ENCODE measurements at regions not wholly inside any gene's neighbourhood (a gene's known extent, or its start where the extent isn't known, plus 50 kb on each side); places are given as distances from the start of the nearest gene placed in this dataset.
A peak's percentile ranks its signal among the peaks of the same experiment; 100 is the strongest.

GRCh38 chr5:3660630-3661029 lies 65.0 kb downstream of the IRX1 start:
- H3K4me1 ChIP-seq = no peaks in the 10 kb centered on the region
- no peaks in the 10 kb centered on the region for H3K9me3 ChIP-seq
- no peak overlapping the region for H3K27ac ChIP-seq
- no peak overlapping the region for H3K4me3 ChIP-seq
- no peaks in the 10 kb centered on the region for H3K36me3 ChIP-seq
- TF ChIP-seq POLR2AphosphoS5 (IDR thresholded peaks at IDR 0.05; ENCODE audit: insufficient read depth in 1 of 2, low read depth in 1 of 2) = no peak
- no peak for TF ChIP-seq CTCF (IDR thresholded peaks at IDR 0.05)
- TF ChIP-seq POLR2A (IDR thresholded peaks at IDR 0.05) = no peak
- intact Hi-C loops (cut with DNase I) = no loop called here
- no peak for DNase-seq (ENCODE audit: extremely low spot score in 2 of 2)
- H3K27me3 ChIP-seq = no peaks in the 10 kb centered on the region

DNA sequence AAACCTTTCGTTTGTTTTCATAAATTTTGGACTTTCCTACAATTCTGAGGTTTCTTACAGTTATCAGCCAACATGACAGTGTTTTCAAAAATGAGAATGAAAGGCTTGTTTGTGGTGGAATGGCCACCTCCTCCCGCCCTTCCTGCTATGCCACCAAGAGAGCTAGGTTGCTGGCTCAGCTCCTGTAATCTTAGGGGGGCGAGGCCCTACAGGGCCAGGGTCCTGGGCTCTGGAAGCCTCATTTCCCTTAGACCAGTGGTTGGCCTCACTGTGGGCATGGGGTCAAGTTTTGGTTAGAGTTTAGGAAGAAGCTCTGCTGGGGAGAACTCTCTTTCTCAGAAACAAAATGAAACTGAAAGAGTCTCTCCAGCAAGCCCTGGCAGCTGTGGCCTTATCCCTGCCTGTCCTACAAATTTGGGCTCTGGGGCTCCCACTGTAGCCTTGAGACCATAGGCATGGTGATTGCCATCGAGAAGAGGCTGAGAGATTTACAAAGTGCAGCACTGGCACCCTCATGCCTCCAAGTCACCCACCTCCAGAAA lies 66.2 kb downstream of the IRX1 start:
- DNase-seq (ENCODE audit: extremely low spot score in 2 of 2) = peak in 1 of 2 donors; percentile 65
- no peaks in the 10 kb centered on the region for H3K9me3 ChIP-seq
- TF ChIP-seq POLR2A (IDR thresholded peaks at IDR 0.05) (no peak), CTCF (IDR thresholded peaks at IDR 0.05) (no peak), POLR2AphosphoS5 (IDR thresholded peaks at IDR 0.05; ENCODE audit: insufficient read depth in 1 of 2, low read depth in 1 of 2) (no peak)
- intact Hi-C loops (cut with DNase I) = no loop called here
- H3K4me1 ChIP-seq = no peaks in the 10 kb centered on the region
- H3K4me3 ChIP-seq = no peak overlapping the region
- no peak overlapping the region for H3K27ac ChIP-seq
- no peaks in the 10 kb centered on the region for H3K36me3 ChIP-seq
- no peaks in the 10 kb centered on the region for H3K27me3 ChIP-seq

DNA sequence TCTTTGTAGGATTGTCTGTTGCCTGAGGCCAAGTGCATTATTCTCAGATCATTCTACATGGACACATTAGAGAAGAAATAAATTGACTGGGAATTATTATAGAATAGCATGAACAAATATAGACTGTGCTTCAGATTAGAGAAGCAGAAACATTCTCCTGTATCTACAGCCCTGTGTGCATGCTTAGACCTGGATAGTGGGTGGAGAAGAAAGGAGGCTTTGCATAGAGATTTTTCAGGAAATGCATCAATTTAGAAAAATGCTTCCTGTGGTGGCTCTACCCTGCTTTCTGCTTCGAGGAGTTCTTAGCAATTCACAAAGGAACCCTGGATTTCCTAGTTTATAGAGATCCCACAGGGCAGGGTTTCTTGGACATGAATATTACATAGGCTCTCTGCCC lies 66.7 kb downstream of the IRX1 start:
- intact Hi-C loops (cut with DNase I) = no loop called here

GRCh38 chr5:3671337-3671736 lies 75.7 kb downstream of the IRX1 start:
- H3K4me1 ChIP-seq = no peaks in the 10 kb centered on the region
- H3K4me3 ChIP-seq = no peak overlapping the region
- TF ChIP-seq POLR2A (IDR thresholded peaks at IDR 0.05) (no peak), POLR2AphosphoS5 (IDR thresholded peaks at IDR 0.05; ENCODE audit: insufficient read depth in 1 of 2, low read depth in 1 of 2) (no peak), CTCF (IDR thresholded peaks at IDR 0.05) (no peak)
- no peaks in the 10 kb centered on the region for H3K36me3 ChIP-seq
- H3K27ac ChIP-seq = no peak overlapping the region
- DNase-seq (ENCODE audit: extremely low spot score in 2 of 2) = no peak
- H3K27me3 ChIP-seq = no peaks in the 10 kb centered on the region
- H3K9me3 ChIP-seq = no peaks in the 10 kb centered on the region
- intact Hi-C loops (cut with DNase I) = no loop called here

More for the DNA sequence above, 66.7 kb downstream of the IRX1 start:
- Histone ChIP-seq H3K4me3 (no peak overlapping the region), H3K27me3 (no peaks in the 10 kb centered on the region), H3K27ac (no peak overlapping the region), H3K9me3 (no peaks in the 10 kb centered on the region), H3K36me3 (no peaks in the 10 kb centered on the region), H3K4me1 (no peaks in the 10 kb centered on the region)
- TF ChIP-seq CTCF (IDR thresholded peaks at IDR 0.05) (no peak), POLR2AphosphoS5 (IDR thresholded peaks at IDR 0.05; ENCODE audit: insufficient read depth in 1 of 2, low read depth in 1 of 2) (no peak), POLR2A (IDR thresholded peaks at IDR 0.05) (no peak)
- no peak for DNase-seq (ENCODE audit: extremely low spot score in 2 of 2)

GRCh38 chr5:3678801-3679200 lies 83.2 kb downstream of the IRX1 start:
- DNase-seq (ENCODE audit: extremely low spot score in 2 of 2) = no peak
- no peak overlapping the region for H3K27ac ChIP-seq
- H3K36me3 ChIP-seq = no peaks in the 10 kb centered on the region
- H3K4me1 ChIP-seq = no peaks in the 10 kb centered on the region
- intact Hi-C loops (cut with DNase I) = no loop called here
- H3K27me3 ChIP-seq = no peaks in the 10 kb centered on the region
- no peaks in the 10 kb centered on the region for H3K9me3 ChIP-seq
- H3K4me3 ChIP-seq = no peak overlapping the region
- TF ChIP-seq POLR2AphosphoS5 (IDR thresholded peaks at IDR 0.05; ENCODE audit: insufficient read depth in 1 of 2, low read depth in 1 of 2) (no peak), POLR2A (IDR thresholded peaks at IDR 0.05) (no peak), CTCF (IDR thresholded peaks at IDR 0.05) (no peak)
